Thyroid gland (tissue), 4 donors: ENCODE measurements at regions not wholly inside any gene's neighbourhood (a gene's known extent, or its start where the extent isn't known, plus 50 kb on each side); places are given as distances from the start of the nearest gene placed in this dataset.
"Not testable (repeated sequence)": the region's sequence is repeated elsewhere in the genome, so short reads cannot be mapped to it uniquely, and the experiment has no call there.

Source experiments
- CTCF ChIP-seq, 6 experiments: fragments of 200-600 bp in 3 of 6; fragments of 450-650 bp in 3 of 6; sonication (generic) in 3 of 6; IDR thresholded peaks; one replicate each; pipeline ENCODE4 v1.5.1; 2016 to 2019; ENCODE audit warnings: antibody characterized with exemption in 6 of 6, mild to moderate bottlenecking in 2 of 6, inconsistent platforms in 1 of 6, moderate library complexity in 1 of 6
- POLR2A ChIP-seq, 2 donors: fragments of 450-650 bp; IDR thresholded peaks; one replicate each; pipeline ENCODE4 v1.6.1; 2017; ENCODE audit warnings: antibody characterized with exemption in 2 of 2, mild to moderate bottlenecking in 2 of 2, moderate library complexity in 1 of 2

GRCh38 chr12:102672212-102672611 is 191.8 kb upstream of the IGF1 start:
- TF ChIP-seq CTCF, POLR2A (IDR thresholded peaks at IDR 0.05): not testable (repeated sequence)
